GM12891 (cell line): ENCODE measurements at regions not wholly inside any gene's neighbourhood (a gene's known extent, or its start where the extent isn't known, plus 50 kb on each side); places are given as distances from the start of the nearest gene placed in this dataset.

Source experiments
- POLR2A ChIP-seq: IDR thresholded peaks from 2 replicates; pipeline ENCODE4 v1.6.1; 2011; ENCODE audit warnings: low read depth, low read length, control low read depth
- POLR2AphosphoS5 ChIP-seq: IDR thresholded peaks from 2 replicates; pipeline ENCODE4 v1.6.1; 2011; ENCODE audit warnings: low read depth, low read length, control low read depth
- SPI1 ChIP-seq: IDR thresholded peaks from 2 replicates; pipeline ENCODE4 v1.6.1; 2011; ENCODE audit warnings: low read depth, low read length, control low read depth
- TAF1 ChIP-seq: IDR thresholded peaks from 2 replicates; pipeline ENCODE4 v1.6.1; 2011; ENCODE audit warnings: low read depth, low read length, control low read depth

DNA sequence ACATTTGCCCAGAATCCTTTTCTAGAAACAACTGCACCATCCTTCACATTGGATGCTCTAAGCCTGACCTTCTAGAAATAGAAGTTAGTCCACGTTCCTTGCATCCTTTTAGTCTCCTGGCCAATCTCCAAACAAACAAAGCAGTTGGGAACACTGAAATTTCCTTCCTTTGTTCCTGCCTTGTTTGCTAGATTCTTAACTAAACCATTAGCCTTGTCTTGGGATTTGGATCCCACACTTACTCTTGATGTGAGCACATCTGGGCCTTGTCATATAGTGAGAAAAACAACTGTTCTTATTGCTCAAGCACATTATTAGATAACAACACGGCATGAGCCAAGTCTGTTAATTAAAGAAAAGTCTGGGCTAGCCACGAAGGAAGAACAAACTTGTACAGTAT lies 319.3 kb upstream of the GHITM start:
- TF ChIP-seq POLR2AphosphoS5 (no peak), POLR2A (no peak), SPI1 (no peak), TAF1 (no peak)
